Caco-2 (cell line): ENCODE measurements at regions not wholly inside any gene's neighbourhood (a gene's known extent, or its start where the extent isn't known, plus 50 kb on each side); places are given as distances from the start of the nearest gene placed in this dataset.

Experiments used
- BruUV-seq: library from RNA; stranded (reverse); fragments of 400-500 nt; replicated peaks from 2 replicates; lab custom pipeline; 2021; lab: Mats Ljungman, UMichigan
- CTCF ChIA-PET: fragments of 300-600 bp; sonication (Branson Sonifier 250); formaldehyde crosslinking; loops from one replicate; lab custom pipeline; 2022; ENCODE audit warnings: antibody characterized with exemption; lab: Charles Lee
- POLR2A ChIA-PET: fragments of 300-600 bp; sonication (Branson Sonifier 250); formaldehyde crosslinking; loops from one replicate; lab custom pipeline; 2022; ENCODE audit warnings: antibody characterized with exemption; lab: Charles Lee
- DNase-seq, 2 experiments: peaks; one replicate each; pipeline versions ENCODE4 v3.0.0 to v3.0.0-alpha.2; 2020 to 2022
- H3K27me3 ChIP-seq: replicated peaks from 2 replicates; pipeline ENCODE4 v1.6.0; 2011; ENCODE audit warnings: low read length; ENCODE audit not compliant: control insufficient read depth, insufficient read depth
- H3K36me3 ChIP-seq: 2 replicates; pipeline ENCODE4 v1.5.1; 2011; ENCODE audit warnings: low read length; ENCODE audit not compliant: control insufficient read depth, insufficient read depth
- H3K4me1 ChIP-seq: fragments of 250-450 bp; sonication (Bioruptor Pico); 2 replicates; pipeline ENCODE4 v1.5.1; 2020; ENCODE audit warnings: mild to moderate bottlenecking
- H3K4me3 ChIP-seq: 2 replicates; pipeline ENCODE4 v1.5.1; 2011; ENCODE audit warnings: low read depth, mild to moderate bottlenecking, control low read depth, low read length
- H3K9me3 ChIP-seq: fragments of 250-450 bp; sonication (Bioruptor Pico); 2 replicates; pipeline ENCODE4 v1.5.1; 2020; ENCODE audit warnings: mild to moderate bottlenecking, moderate library complexity
- H3K27ac Mint-ChIP-seq: one replicate; pipeline ENCODE4 v1.8.0; 2022; ENCODE audit warnings: mixed read lengths; ENCODE audit not compliant: unreplicated experiment
- H3K27me3 Mint-ChIP-seq: one replicate; pipeline ENCODE4 v1.8.0; 2022; ENCODE audit warnings: mixed read lengths; ENCODE audit not compliant: insufficient read depth, unreplicated experiment
- H3K36me3 Mint-ChIP-seq: one replicate; pipeline ENCODE4 v1.8.0; 2022; ENCODE audit warnings: mild to moderate bottlenecking, mixed read lengths; ENCODE audit not compliant: insufficient read depth, unreplicated experiment
- H3K4me1 Mint-ChIP-seq: one replicate; pipeline ENCODE4 v1.8.0; 2022; ENCODE audit warnings: low read depth, mixed read lengths; ENCODE audit not compliant: unreplicated experiment
- H3K4me3 Mint-ChIP-seq: one replicate; pipeline ENCODE4 v1.8.0; 2022; ENCODE audit warnings: mild to moderate bottlenecking, moderate library complexity, mixed read lengths; ENCODE audit not compliant: unreplicated experiment
- H3K9me3 Mint-ChIP-seq: one replicate; pipeline ENCODE4 v1.8.0; 2022; ENCODE audit warnings: mixed read lengths; ENCODE audit not compliant: unreplicated experiment
- CTCF ChIP-seq, 2 experiments: fragments of 200-600 bp in 1 of 2; IDR thresholded peaks; 1 replicate in 1 of 2; 2 replicates in 1 of 2; pipeline versions ENCODE4 v1.5.1 to v1.8.0; 2011 to 2022; ENCODE audit warnings: antibody characterized with exemption in 1 of 2, control low read depth in 1 of 2, inconsistent platforms in 1 of 2, low read depth in 1 of 2, low read length in 1 of 2, mild to moderate bottlenecking in 1 of 2, moderate library complexity in 1 of 2; ENCODE audit not compliant: insufficient read depth in 1 of 2, severe bottlenecking in 1 of 2, unreplicated experiment in 1 of 2
- intact Hi-C: fragments of 100-400 bp; cut with micrococcal nuclease; formaldehyde crosslinking; loops from one replicate; pipeline ENCODE4 v1.10.0; 2022; ENCODE audit not compliant: unreplicated experiment

- POLR2A ChIA-PET: no interaction called here
- no TSS peak for BruUV-seq
These were observed 331.2 kb downstream of the SLC16A7 start for GRCh38 chr12:59927032-59927431.

GRCh38 chr12:59928416-59928815, 332.6 kb downstream of the SLC16A7 start:
- Histone ChIP-seq H3K27me3 (no peaks in the 10 kb centered on the region), H3K9me3 (no peaks in the 10 kb centered on the region), H3K4me3 (no peak overlapping the region), H3K4me1 (no peaks in the 10 kb centered on the region), H3K36me3 (no peaks in the 10 kb centered on the region)
- DNase-seq: no peak
- Mint-ChIP-seq H3K4me1 (no peaks in the 10 kb centered on the region), H3K27me3 (no peaks in the 10 kb centered on the region), H3K36me3 (no peaks in the 10 kb centered on the region), H3K4me3 (no peak overlapping the region), H3K9me3 (peaks cover 31% of the 10 kb centered on the region), H3K27ac (no peak overlapping the region)
- no peak for TF ChIP-seq CTCF (IDR thresholded peaks at IDR 0.05; ENCODE audit: insufficient read depth in 1 of 2, low read depth in 1 of 2, low read length in 1 of 2, severe bottlenecking in 1 of 2, unreplicated experiment in 1 of 2)
- intact Hi-C loops: no loop called here
- no TSS peak for BruUV-seq
- ChIA-PET POLR2A (no interaction called here), CTCF (no interaction called here)

More at GRCh38 chr12:59927032-59927431, 331.2 kb downstream of the SLC16A7 start:
- H3K9me3 ChIP-seq: no peaks in the 10 kb centered on the region
- no peak overlapping the region for H3K27ac Mint-ChIP-seq
- H3K36me3 ChIP-seq: no peaks in the 10 kb centered on the region
- H3K4me1 Mint-ChIP-seq: no peaks in the 10 kb centered on the region
- no peak for TF ChIP-seq CTCF (IDR thresholded peaks at IDR 0.05; ENCODE audit: insufficient read depth in 1 of 2, low read depth in 1 of 2, low read length in 1 of 2, severe bottlenecking in 1 of 2, unreplicated experiment in 1 of 2)
- H3K4me1 ChIP-seq: no peaks in the 10 kb centered on the region
- H3K4me3 ChIP-seq: no peak overlapping the region
- peaks cover 26% of the 10 kb centered on the region for H3K9me3 Mint-ChIP-seq
- no peak overlapping the region for H3K4me3 Mint-ChIP-seq
- DNase-seq: no peak
- CTCF ChIA-PET: no interaction called here
- H3K27me3 Mint-ChIP-seq: no peaks in the 10 kb centered on the region
- no peaks in the 10 kb centered on the region for H3K27me3 ChIP-seq
- intact Hi-C loops: no loop called here
- H3K36me3 Mint-ChIP-seq: no peaks in the 10 kb centered on the region

GRCh38 chr12:59929110-59929509, 333.3 kb downstream of the SLC16A7 start:
- intact Hi-C loops: no loop called here
- ChIA-PET POLR2A (no interaction called here), CTCF (no interaction called here)
- H3K9me3 Mint-ChIP-seq: peaks cover 31% of the 10 kb centered on the region
- Histone ChIP-seq H3K4me3 (no peak overlapping the region), H3K27me3 (no peaks in the 10 kb centered on the region), H3K4me1 (no peaks in the 10 kb centered on the region), H3K36me3 (no peaks in the 10 kb centered on the region), H3K9me3 (no peaks in the 10 kb centered on the region)
- BruUV-seq: no TSS peak
- no peak overlapping the region for H3K27ac Mint-ChIP-seq
- DNase-seq: no peak
- TF ChIP-seq CTCF (IDR thresholded peaks at IDR 0.05; ENCODE audit: insufficient read depth in 1 of 2, low read depth in 1 of 2, low read length in 1 of 2, severe bottlenecking in 1 of 2, unreplicated experiment in 1 of 2): no peak
- no peak overlapping the region for H3K4me3 Mint-ChIP-seq
- no peaks in the 10 kb centered on the region for H3K27me3 Mint-ChIP-seq
- no peaks in the 10 kb centered on the region for H3K4me1 Mint-ChIP-seq
- H3K36me3 Mint-ChIP-seq: no peaks in the 10 kb centered on the region
